Calu3 (cell line): ENCODE measurements at regions not wholly inside any gene's neighbourhood (a gene's known extent, or its start where the extent isn't known, plus 50 kb on each side); places are given as distances from the start of the nearest gene placed in this dataset.

ENCODE experiments used
- BruUV-seq: library from RNA; stranded (reverse); fragments of 400-500 nt; replicated peaks from 2 replicates; lab custom pipeline; 2021; lab: Mats Ljungman, UMichigan
- CTCF ChIA-PET: fragments of 300-600 bp; sonication (Branson Sonifier 250); formaldehyde crosslinking; loops from one replicate; lab custom pipeline; 2022; ENCODE audit warnings: antibody characterized with exemption; lab: Charles Lee
- DNase-seq: peaks from one replicate; pipeline ENCODE4 v3.0.0; 2022
- H3K27ac Mint-ChIP-seq: one replicate; pipeline ENCODE4 v1.8.0; 2022; ENCODE audit warnings: mixed read lengths; ENCODE audit not compliant: unreplicated experiment
- H3K27me3 Mint-ChIP-seq: one replicate; pipeline ENCODE4 v1.8.0; 2022; ENCODE audit warnings: mixed read lengths; ENCODE audit not compliant: unreplicated experiment
- H3K36me3 Mint-ChIP-seq: one replicate; pipeline ENCODE4 v1.8.0; 2022; ENCODE audit warnings: mild to moderate bottlenecking, moderate library complexity, mixed read lengths; ENCODE audit not compliant: insufficient read depth, unreplicated experiment
- H3K4me1 Mint-ChIP-seq: one replicate; pipeline ENCODE4 v1.8.0; 2022; ENCODE audit warnings: mild to moderate bottlenecking, low read depth, mixed read lengths; ENCODE audit not compliant: unreplicated experiment
- H3K4me3 Mint-ChIP-seq: one replicate; pipeline ENCODE4 v1.8.0; 2022; ENCODE audit warnings: mild to moderate bottlenecking, low read depth, moderate library complexity, mixed read lengths; ENCODE audit not compliant: unreplicated experiment
- H3K9me3 Mint-ChIP-seq: one replicate; pipeline ENCODE4 v1.8.0; 2022; ENCODE audit warnings: low read depth, mixed read lengths; ENCODE audit not compliant: unreplicated experiment
- CTCF ChIP-seq: fragments of 200-600 bp; IDR thresholded peaks from one replicate; pipeline ENCODE4 v1.8.0; 2022; ENCODE audit warnings: antibody characterized with exemption; ENCODE audit not compliant: unreplicated experiment
- intact Hi-C: fragments of 100-400 bp; cut with micrococcal nuclease; formaldehyde crosslinking; loops from one replicate; pipeline ENCODE4 v1.10.0; 2022; ENCODE audit not compliant: unreplicated experiment

GRCh38 chr2:184137955-184138354, 460.4 kb upstream of the ZNF804A start:
- Mint-ChIP-seq H3K36me3 (no peaks in the 10 kb centered on the region), H3K27ac (no peak overlapping the region), H3K9me3 (peaks cover 3% of the 10 kb centered on the region), H3K4me3 (no peak overlapping the region), H3K27me3 (no peaks in the 10 kb centered on the region), H3K4me1 (no peaks in the 10 kb centered on the region)
- no peak for DNase-seq
- no peak for TF ChIP-seq CTCF
- no TSS peak for BruUV-seq
- CTCF ChIA-PET: interaction anchor here (1.2 kb wide), 1 partner anchor 863 kb away, joined by 5 read pairs; no protein-coding TSS in a partner anchor
- intact Hi-C loops: no loop called here

- intact Hi-C loops: no loop called here
- BruUV-seq: no TSS peak
- Mint-ChIP-seq H3K27ac (no peak overlapping the region), H3K4me1 (no peaks in the 10 kb centered on the region), H3K9me3 (no peaks in the 10 kb centered on the region), H3K36me3 (no peaks in the 10 kb centered on the region), H3K4me3 (no peak overlapping the region), H3K27me3 (no peaks in the 10 kb centered on the region)
- CTCF ChIA-PET: no interaction called here
- no peak for DNase-seq
- no peak for TF ChIP-seq CTCF
Observed at GRCh38 chr2:184141866-184142265, 456.5 kb upstream of the ZNF804A start.

- no peak for DNase-seq
- TF ChIP-seq CTCF: no peak
- BruUV-seq: no TSS peak
- CTCF ChIA-PET: no interaction called here
- no peaks in the 10 kb centered on the region for H3K36me3 Mint-ChIP-seq
- intact Hi-C loops: no loop called here
- peaks cover 7% of the 10 kb centered on the region for H3K9me3 Mint-ChIP-seq
- H3K27me3 Mint-ChIP-seq: no peaks in the 10 kb centered on the region
- H3K27ac Mint-ChIP-seq: no peak overlapping the region
- no peak overlapping the region for H3K4me3 Mint-ChIP-seq
- no peaks in the 10 kb centered on the region for H3K4me1 Mint-ChIP-seq
Observed at GRCh38 chr2:184154438-184154837, 443.9 kb upstream of the ZNF804A start.

- Mint-ChIP-seq H3K4me1 (no peaks in the 10 kb centered on the region), H3K36me3 (no peaks in the 10 kb centered on the region), H3K9me3 (peaks cover 7% of the 10 kb centered on the region), H3K27ac (no peak overlapping the region), H3K27me3 (no peaks in the 10 kb centered on the region), H3K4me3 (no peak overlapping the region)
- intact Hi-C loops: no loop called here
- no peak for TF ChIP-seq CTCF
- no TSS peak for BruUV-seq
- CTCF ChIA-PET: no interaction called here
- no peak for DNase-seq
Observed at GRCh38 chr2:184155791-184156190, 442.5 kb upstream of the ZNF804A start.
